Activated T-helper 9 cell treated with anti-CD3 and anti-CD28 coated beads, Interleukin-2, amount 50 U/mL, for 16 hours (primary cell): ENCODE measurements at regions not wholly inside any gene's neighbourhood (a gene's known extent, or its start where the extent isn't known, plus 50 kb on each side); places are given as distances from the start of the nearest gene placed in this dataset.

ENCODE experiments used
- DNase-seq: peaks from one replicate; pipeline ENCODE4 v3.0.0-alpha.2; 2020; ENCODE audit warnings: low read depth

DNA sequence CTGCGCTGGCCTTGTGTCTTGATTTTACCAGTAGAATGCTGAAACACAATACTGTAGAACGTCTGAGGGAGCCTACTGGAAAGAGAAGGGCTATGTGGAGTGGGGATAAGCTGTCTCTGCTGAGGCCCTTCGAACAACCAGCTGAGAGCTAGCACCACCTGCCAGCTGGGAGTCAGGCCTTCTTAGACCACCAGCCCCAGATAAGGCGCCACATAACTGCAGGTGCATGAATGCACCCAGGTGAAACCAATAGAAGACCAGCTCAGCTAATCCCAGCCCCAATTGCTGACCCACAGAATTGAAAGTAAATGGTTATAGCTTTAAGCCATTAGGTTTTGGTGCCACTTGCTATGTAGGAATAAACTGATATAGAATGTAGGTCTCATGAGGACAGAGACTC is 438.4 kb downstream of the ADRA2A start:
- DNase-seq = no peak

GRCh38 chr10:111515706-111516105 is 438.9 kb downstream of the ADRA2A start:
- no peak for DNase-seq

GRCh38 chr10:111516144-111516543 is 439.3 kb downstream of the ADRA2A start:
- DNase-seq = no peak

- DNase-seq = no peak
These were observed 445.3 kb downstream of the ADRA2A start for GRCh38 chr10:111522141-111522540.

DNA sequence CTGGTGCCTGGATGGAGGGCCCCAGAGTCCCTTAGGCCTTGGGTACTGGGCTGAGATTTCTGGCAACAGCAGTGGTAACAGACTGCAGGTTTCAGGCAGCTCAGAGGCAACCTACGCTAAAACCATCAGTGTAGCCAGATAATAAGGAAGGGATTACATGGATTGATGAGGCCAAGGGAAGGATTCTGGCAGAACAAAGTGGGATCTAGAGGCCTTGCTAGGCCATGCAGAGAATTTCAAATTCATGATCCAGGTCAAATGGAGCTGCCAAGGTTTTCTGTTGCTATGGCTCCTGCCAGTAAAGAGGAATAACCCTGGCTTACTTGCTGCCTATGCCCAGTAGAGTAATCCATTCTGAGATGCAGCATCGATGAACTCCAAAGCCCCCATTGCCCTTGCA is 445.7 kb downstream of the ADRA2A start:
- DNase-seq = no peak

DNA sequence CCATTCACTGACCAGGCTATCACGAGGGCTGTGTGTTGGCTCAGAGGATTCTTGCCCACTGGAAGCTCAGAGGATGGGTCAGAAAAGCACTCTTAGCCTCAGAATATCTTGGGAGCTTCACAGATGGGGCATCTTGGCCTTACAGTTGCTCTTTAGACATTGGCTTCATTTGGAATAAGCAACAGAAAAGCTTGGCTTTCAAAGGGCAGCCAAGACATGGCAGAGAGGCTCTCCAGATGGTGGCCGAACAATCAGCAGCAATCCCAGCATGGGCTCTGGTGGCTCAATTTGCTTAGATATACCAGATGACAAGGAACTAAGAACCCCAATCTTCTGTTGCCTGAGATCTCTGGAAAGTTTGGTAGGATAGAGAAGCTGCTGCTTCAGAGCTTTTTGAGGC is 446.2 kb downstream of the ADRA2A start:
- DNase-seq = no peak

DNA sequence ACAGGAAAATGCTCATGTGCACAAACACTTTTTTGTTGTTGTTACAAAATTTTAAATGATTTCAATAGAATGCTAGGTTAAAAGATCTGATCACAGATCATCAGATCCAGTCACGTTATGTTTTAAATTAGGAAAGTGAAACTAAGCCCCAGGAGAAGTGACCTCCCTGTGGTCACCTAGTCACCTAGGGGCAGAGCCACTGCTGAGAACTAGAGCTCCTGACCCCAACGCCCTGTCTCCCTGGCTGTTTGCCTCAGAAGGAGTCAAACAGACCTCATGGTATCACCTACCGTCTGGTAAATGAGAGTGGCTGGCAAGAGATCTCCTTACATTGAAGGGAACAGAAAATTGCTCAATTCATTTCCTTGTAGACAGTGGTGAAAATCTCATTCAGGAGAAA is 447.3 kb downstream of the ADRA2A start:
- DNase-seq = no peak

DNA sequence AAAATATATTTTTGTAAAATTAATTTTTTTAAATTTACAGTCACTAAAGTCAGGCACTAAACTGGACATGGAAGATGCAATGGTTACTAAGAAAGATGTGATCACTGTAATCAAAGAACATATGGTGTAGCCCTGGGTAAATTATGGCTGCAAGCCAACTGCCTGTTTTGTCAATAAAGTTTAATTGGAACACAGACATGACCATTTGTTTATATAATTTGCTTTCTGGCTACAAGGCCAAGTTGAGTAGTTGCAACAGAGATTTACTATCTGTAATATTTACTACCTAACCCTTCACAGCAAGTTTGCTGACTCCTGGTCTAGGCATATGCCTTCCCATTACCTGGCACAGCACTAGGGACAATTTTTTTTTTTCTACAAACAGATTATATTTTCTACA is 448.9 kb downstream of the ADRA2A start:
- no peak for DNase-seq

- DNase-seq = no peak
These were observed 454.9 kb downstream of the ADRA2A start for GRCh38 chr10:111531690-111532089.

DNA sequence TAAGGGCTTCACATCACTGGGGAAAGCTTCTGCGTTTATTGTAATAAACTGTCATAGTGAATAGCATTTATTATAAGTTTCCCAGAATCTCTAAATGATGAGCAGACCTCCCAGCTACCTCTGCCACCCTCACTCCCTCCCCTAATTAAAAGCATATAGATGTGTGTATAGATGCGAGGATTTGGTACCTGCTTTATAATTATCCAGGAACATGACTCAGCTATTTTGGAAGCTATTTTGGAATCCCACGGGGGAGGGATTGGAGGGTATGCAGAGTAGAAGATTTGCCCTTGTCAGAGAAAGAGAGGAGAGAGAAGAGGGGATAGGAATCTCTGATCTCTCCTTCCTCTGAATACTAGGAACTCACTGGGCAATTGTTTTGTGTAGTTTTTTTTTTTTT is 455.3 kb downstream of the ADRA2A start:
- DNase-seq = no peak

GRCh38 chr10:111539246-111539645 is 462.4 kb downstream of the ADRA2A start:
- DNase-seq = no peak

DNA sequence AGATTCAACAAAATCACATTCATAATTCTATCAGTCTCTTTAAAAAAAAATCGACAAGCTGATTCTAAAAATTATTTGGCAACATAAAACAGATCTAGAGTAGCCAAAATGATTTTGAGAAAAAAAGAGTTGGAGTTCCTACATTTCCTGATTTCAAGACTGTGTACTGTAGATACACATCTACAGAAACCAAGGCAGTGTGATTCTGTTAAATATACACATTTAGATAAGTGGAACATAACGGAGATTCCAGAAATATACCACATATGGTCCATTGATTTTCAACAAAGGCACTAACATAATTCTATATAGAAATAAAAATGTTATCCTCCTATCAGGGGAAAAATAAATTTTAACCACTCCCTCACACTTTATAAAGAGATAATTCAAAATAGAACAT is 467.0 kb downstream of the ADRA2A start:
- no peak for DNase-seq

DNA sequence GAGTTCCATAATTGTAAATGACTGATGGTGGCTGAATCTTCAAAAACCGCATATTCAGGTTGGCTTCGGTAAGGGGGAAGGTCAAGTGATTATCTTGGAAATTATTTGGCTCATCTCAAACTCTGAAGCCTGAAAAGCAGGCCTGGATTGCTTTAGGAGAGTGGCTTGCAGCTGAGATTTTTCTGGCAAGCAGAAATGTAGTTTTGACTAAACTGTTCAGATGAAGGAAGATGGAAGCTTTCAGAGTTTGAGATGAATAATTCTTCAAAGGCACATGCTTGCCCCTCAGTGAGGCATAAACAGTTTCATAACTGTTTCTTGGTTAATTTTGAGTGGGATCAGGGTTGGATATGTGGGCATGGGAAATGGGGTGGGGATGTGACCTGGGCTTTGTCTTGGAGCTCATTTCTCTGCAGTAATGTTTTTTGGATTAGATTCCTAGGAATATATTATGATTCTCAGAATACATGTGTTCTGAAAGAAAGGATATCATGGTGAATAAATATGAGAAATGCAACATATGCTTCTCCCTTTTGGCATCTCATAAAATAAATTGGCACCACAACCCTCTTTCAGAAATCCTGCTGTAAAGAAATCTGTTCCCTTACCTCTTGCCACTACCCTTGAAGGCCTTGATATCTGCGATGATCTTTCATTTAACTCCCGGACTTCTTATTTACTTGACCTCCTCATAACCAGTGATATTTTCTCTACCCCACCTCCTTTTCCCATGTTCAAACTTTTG is 469.2 kb downstream of the ADRA2A start:
- no peak for DNase-seq

- no peak for DNase-seq
These were observed 471.4 kb downstream of the ADRA2A start for GRCh38 chr10:111548084-111548726.

DNA sequence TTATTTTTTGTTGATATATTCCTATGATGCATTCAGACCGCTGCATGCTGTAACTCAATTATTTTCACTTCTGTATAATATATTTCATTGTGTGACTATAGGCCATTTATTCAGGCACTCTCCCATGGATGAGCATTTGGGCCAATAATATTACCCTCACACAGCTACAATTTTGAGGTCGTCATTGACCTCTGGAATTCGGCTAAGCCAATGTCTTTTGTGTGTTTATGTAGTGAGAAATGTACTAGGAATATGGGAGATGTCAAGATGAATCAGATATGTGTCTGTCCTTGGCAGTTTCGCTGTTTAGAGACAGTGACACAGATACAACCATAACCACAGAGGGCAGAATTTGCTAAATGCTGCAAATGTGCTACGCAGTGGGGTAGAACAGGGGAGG is 474.2 kb downstream of the ADRA2A start:
- no peak for DNase-seq

DNA sequence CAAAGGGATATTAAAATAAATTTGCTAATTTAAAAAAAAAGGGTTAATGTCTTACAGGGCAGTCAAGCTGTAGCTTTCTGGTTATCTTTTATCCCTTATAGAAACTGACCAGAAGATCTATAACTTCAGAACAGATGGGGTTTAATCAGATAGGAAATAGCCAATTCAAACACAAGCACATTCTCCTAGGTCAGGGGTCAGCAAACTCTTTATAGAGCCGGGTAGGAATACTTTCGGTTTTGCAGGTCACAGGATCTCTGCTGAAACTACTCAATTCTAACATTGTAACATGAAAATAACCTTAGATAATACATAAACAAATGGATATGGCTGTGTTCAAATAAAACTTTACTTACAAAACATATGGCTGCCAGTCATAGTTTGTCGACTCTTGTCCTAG is 479.8 kb downstream of the ADRA2A start:
- DNase-seq = no peak

DNA sequence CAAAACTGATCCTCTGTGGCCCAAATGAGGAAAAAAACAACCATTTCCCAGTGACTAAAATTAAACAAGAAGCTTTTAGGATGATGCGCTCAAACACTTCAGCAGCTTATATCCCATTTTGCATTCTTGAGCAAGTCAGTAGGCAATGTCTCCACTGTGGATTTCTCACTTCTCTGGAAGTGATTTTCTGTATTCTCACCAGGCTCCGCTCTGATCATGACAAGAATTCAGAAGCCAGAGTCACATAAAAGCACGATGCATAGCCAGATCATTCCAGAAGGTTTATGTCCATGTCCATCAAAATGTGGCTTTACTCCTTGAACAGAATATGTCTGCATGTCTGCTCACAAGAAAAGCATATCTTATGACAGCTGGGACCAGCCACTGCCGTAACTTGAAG is 481.4 kb downstream of the ADRA2A start:
- DNase-seq = no peak

GRCh38 chr10:111560027-111560426 is 483.2 kb downstream of the ADRA2A start:
- no peak for DNase-seq

GRCh38 chr10:111561124-111561523 is 484.3 kb downstream of the ADRA2A start:
- DNase-seq = no peak

GRCh38 chr10:111565542-111565941 is 488.7 kb downstream of the ADRA2A start:
- no peak for DNase-seq

DNA sequence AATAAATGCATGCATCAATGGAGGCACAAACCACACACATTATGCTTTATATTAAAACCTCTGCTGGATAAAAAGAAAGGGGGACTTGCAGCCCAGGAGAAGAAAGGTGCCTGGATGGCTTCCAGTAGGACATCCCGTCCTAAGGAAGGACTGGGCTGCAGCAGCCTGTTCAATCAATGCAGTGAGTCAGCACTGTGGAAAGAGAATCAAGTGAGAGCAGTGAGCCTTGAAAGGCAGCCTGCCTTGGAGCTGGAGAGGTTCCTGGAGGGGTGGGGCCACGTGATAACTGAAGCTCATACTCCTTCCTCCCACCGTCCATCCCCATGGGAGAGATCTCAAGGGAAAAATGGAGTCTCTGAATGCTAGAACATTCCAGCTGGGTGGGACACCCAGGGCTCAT is 501.2 kb downstream of the ADRA2A start:
- DNase-seq = no peak

- no peak for DNase-seq
These were observed 502.6 kb downstream of the ADRA2A start for GRCh38 chr10:111579473-111579872.

DNA sequence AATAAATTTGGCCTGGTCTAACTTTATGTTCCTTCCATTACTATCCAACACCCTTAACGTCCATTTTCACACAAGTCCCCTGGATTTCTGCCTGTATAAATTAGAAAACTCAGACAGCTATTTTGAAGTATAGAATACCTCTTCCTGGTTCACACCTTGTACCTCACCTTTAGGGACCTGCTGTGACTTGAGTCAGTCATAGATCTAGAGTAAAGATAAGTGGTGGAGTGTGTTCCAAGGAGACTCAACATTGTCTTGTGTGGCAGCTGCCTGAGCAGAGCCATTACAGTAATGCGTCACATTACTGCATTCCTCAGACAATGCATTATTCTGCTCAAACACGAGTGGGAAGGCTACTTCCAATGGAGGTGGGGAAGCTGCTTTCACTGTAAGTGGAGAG is 513.9 kb downstream of the ADRA2A start:
- no peak for DNase-seq

- no peak for DNase-seq
These were observed 516.7 kb downstream of the ADRA2A start for GRCh38 chr10:111593578-111593977.
